ENCODE measurements at regions not wholly inside any gene's neighbourhood (a gene's known extent, or its start where the extent isn't known, plus 50 kb on each side); places are given as distances from the start of the nearest gene placed in this dataset.

DNA sequence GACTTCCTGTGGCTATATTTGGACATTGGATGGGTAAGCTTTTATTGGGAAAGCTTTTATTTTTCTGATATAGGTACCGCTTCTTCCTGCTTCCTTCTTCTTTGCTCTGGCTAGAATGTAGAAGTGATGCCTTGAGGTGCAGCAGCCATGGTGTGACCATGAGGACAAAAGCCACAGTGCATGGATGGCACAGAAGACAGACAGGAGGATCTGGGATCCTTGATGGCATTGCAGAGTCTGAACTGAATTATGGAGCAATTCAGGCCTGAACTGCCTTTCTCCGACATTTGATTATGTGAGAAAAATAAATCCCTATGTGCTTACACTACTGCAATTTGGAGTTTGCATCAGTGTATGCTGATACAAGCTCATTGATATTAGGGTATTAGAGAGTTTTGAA is 191.3 kb upstream of the CRY1 start:
- DNase-seq, result no peak

DNA sequence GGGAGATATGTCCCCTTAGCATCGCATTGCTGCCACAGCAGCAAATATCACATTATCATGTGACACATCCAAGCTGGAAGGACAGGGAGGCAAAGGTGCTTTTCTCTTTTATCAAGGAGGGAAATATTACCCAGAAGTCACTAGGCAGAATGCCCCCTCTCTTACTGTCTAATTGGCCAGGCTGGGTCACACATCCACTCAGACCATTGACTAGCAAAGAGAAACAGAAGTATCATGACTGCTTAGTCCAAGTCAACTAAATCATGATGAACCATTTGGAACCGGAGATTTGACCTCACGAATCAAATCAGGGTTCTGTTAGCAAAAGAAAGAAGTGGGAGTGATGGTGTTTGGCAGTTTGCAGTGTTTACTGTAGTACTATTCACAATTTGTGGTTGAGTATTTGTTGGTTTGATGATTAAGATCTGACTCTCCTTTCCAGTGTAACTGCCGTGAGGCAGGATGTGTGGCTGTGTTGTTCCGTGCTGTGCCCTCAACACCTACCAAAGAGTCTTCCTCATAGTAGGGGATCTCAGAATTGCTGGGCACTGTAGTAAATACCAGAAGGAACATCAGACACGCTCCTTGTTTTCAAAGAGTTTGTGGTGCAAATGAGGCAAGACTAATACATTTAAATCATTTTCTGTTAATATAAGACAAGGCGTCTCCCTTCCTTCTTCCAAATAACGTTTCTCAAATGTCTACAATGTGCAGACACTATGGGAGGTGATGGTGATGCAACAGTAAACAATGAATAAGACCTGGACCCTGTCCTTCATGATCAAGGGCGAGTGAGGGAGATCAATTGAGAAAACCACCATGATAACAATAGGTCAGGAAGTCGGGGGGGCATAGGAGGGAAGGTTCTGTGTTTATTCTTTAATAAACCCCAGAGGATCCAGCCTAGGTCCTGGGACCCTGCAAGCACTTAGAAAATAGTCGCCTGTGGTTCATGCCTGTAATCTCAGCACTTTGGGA is 194.4 kb upstream of the CRY1 start:
- DNase-seq, result peak; percentile 51

DNA sequence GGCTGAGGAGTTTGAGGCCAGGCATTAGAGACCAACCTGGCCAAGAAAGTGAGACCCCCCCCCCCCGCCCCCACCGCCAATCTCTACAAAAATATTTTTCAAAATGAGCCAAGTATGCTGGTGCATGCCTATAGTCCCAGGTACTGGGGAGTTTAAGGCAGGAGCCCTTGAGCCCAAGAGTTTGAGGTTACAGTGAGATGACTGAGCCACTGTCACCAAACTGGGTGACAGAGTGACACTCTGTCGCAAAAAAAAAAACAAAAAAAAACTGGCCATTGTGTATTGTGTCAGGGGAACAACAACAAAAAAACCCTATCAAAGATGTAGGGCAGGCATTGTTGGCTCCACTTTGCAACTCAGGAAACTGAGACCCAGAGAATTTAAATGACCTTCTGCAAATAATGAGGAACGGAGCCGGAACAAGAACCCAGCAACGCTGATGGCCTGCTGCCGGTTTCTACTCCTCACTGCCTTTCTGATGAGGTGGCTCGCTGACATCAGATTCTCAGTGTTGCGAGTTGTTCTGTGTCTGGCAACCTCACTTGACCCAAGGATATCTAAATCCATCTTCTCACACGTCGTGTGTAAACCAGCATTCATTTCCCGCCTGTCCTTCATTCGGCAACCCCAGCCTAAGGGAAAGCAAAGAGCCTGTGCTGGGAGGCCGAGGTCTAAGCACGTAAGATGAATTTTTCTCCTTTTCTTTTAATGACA is 195.2 kb upstream of the CRY1 start:
- no peak for DNase-seq

DNA sequence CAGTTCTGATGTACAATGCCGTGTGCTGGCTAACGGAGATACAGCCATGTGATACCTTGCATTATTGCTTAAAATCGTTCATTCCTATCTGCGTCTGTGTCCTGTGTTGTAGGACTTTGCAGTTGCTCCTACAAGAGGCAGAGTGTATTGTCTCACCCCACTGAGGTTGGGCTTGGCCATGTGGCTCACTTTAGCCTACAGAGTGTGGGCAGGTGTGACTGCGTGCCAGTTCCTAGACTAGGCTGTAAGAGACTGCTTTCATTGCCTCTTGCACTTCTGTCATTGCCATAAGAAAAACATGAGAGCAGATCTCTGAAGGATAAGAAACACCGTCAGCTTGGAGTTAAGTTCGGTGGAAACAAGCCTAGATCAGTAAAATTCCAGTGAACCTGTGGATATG is 197.7 kb upstream of the CRY1 start:
- no peak for DNase-seq

DNA sequence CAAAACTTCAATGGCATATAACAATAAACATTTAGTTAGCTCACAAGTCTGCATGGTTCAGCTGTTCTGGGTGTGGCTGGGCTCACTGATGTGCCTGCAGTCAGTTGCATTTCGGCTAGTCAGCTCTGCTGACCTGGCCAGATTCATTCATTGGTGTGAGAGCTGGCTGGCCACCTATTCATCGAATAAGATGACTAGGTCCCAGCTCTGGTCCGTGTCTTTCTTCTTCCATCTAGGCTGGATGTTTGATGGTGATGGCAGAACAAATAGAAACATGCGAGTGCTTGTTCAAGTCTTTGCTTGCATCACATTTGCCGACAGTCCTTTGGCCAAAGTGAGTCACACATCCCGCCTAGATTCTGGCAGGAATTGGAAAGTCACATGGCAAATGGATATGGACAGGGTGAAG is 203.3 kb upstream of the CRY1 start:
- no peak for DNase-seq

DNA sequence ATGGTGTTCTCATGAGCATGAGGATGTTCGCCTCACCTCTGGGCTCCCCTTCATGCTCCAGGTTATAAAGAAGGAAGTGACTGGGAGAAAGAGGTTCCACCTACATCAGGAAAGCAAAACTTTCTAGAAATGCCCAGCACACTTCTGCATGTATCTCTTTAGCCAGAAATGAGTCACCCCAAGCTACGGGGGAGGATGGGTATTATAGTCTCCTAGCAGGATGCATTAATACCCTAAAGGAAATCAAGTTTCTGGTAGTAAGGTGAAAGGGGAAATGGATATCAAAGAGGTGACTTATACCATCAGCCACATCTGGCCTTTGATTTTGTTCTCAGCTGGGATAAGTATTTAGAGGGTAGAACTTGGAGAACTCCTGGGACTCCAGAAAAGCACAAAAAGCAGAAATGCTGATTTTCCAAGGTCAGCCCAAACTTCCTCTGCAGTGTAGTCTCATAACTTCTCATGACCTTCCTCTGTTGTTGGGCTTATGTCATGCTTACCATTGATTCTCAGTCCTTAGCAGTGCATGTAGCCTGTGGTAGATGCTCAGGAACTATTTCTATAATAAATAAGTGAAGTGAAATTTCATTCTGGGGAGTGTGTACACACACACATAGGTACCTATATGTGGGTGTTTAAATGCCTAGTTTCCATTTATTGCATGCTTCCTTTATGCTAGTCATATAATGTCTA is 209.4 kb upstream of the CRY1 start:
- no peak for DNase-seq

DNA sequence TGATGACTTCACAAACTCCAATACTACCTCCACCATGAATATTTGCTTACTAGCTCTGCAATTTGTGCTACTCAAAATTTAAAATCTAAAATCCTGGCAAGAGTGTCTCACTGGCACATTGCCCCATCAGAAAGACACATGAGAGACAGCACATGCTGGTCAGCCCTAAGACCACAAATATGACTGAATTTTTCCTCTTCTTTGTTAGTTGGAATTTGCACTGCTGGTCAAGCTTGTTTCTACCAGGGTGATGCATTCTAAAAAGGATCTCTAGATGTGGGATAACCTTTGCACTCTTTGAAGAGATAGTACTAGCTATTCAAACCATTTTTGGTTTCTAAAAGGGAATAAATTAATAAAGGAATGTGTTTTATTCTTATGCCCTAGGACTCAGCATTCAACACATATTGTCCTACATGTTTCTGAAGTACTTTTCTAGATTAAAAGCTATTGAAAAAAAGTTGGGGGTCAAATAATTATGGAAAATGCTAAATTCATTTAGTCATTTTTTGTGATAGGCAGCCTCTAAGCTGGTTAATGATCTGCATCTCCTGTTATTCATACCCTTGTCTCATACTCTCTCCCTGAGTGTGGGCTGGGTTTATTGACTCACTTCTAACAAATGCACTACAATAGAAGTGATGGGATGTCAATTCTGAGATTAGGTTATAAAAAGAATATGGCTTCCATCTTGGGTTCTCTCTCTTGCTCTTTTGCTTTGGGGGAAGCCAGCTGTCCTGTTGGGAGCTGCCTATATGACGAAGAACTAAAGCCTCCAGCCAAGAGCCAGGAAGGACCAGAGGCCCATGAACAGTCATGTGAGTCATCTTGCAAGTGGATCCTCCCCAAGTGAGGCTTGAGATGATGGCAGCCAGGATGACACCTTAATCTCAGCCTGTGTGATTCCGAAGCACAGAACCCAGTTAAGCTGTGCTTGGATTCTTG is 211.5 kb upstream of the CRY1 start:
- DNase-seq, result no peak

DNA sequence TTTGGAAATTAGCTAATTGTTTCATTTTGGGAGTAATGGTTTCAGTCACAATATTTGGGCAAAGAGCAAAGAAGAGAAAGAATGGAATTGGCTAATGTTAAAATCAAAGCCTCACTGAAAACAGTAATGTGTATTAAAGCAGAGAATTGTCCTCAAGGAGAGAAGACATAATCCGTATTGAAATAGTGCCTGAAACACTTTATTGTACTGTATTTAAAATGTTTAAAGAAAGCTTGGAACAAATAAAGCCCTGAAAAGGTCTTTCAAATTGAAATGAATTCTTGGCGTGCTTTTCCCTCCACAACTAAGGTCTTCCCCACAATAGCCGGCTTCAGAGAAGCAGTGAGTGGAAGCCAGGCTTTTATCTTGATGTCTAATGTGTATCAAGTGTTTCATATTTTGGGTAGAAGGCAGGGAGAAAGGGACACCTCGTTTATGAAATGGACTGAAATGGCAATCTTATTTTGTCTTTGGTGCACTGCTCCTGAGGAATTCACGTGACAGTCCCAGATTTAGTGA is 212.9 kb upstream of the CRY1 start:
- DNase-seq, result no peak

DNA sequence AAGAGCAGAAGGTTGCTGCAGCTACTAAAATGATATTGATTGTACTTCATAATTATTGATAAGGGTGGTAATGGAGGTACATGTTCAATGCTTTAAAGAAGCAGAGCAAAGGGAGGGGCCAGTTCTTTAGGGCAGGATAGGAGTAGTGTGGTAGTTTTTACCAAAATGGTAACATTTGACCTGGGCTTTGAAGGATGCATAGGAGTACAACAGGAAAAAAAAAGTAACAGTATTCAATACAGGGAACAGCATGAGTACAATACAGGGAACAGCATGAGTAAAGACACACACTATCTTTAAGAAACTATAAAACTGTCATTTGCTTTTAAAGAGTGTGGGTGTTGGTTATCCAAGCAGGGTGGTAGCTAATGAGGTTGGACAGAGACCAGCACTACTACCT is 215.0 kb upstream of the CRY1 start:
- no peak for DNase-seq

DNA sequence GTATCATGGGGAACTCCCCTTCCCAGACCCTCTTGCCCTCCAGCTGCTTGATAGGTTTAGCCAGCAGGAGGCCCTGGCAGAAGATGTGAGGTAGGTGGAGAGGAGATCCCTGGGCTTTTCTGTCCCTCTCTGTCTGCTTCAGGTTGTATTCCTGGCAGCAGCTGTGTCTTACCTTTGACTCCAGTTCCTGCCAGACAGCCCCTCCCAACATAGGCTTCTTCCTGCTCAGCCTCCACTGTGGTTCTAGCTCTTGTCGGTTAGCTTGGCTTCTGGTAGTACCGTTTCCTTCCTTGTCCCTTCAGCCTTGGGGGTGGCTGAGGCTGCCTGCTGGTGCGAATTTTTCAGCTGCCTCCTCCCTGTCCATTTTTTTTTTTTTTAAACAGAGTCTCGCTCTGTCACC is 215.7 kb upstream of the CRY1 start:
- no peak for DNase-seq

DNA sequence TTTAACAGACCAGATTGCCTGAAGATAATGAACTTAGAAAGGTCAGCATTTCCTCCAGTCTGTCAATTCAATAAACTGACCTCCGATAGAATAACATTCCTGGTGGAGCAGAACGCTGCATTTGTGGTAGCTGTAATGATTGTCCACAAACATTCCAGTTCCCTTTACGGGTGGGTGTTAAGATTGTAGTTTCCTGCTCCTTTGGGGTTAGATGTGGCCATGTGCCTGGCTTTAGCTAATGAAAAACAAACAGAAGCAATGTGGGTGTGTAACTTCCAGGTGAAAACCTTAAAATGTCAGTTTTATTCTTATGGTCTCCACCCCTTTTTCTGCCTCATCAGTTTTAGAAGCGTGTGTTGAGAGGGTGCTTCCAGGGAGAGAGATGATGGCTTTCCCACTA is 217.3 kb upstream of the CRY1 start:
- DNase-seq, result no peak

DNA sequence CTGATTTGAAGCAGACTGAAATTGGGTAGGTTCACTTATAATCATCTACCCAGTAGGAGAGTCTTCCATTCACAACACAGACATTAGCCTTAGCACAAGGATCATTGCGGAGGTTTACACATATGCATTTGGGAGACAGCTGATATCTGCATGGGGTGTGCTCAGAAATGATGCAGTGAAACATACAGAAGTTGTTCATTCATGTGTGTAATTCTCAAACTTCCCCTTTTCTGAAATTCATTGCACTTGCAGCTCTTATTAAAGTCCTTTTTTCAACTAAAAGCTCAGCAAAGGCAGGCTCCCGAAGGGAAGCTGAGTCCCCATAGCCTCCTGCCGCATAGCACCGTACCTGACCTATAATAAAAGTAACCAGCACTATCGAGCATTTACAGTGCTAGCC is 218.3 kb upstream of the CRY1 start:
- DNase-seq, result no peak

DNA sequence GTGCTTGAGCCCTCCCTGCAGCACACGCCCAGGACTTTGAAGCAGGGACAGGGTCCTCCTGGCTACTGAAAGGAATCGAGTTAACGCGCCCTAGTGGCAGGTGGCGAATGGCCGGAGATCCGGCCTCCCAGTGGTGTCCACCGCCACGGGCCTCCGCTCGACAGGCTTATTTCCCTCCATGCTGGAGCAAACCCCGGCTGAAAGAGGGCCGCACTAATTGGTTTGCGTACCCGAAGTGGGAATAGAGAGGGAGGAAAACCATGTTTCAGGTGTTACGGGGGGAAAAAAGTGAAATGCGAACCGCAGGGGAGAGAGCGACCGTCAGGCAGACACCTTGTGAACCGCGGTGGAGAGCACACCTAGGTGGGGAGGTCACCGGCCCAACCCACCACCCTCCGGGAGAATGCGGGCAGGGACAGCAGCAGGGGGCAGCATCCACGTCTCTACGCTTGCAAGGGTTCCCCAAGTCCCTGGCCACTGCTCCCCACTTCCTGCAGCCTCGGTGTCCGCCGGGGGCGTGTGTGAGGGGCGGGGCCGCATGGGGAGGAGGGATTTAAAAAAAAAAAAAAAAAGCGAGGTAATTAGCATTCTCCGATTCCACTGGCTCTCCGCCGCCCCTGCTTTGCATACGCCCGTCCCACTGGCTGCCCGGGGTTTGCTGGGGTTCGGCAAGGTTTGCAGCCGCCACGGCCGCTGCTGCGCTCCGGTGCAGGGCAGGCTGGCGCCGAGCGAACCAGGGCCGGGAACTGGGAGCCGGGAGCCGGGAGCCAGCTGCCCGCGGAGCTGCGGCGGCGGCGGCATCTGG is 224.6 kb upstream of the CRY1 start:
- DNase-seq, result peak; percentile 89

DNA sequence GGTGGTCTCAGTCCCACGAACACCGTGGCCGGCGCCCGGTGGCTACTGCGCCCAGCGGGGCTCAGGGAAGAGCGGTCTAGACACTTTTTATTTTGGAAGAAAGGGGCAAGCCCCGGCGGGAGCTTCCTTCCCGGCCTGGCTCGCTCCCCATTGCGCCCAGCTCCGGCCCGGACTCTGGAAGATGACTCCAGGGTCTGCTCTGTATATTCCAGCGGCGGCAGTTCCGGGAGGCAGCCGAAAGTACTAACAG is 225.1 kb upstream of the CRY1 start:
- no peak for DNase-seq

DNA sequence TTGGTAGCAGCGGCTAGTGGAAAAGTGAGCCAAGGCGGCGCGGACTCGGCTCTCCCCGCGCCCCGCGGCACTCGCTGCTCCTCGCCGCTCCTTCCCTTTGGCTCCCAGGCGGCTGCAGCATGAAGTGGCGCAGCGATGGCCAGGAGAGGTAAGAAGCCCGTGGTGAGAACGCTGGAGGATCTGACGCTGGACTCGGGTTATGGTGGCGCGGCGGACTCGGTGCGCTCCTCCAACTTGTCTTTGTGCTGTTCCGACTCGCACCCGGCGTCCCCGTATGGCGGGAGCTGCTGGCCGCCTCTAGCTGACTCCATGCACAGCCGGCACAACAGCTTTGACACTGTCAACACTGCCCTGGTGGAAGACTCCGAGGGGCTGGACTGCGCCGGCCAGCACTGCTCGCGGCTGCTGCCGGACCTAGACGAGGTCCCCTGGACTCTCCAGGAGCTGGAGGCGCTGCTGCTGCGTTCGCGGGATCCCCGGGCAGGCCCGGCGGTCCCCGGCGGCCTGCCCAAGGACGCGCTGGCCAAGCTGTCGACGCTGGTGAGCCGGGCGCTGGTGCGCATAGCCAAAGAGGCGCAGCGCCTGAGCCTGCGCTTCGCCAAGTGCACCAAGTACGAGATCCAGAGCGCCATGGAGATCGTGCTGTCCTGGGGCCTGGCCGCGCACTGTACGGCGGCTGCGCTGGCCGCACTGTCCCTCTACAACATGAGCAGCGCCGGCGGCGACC is 225.6 kb upstream of the CRY1 start:
- DNase-seq, result peak; percentile 20

DNA sequence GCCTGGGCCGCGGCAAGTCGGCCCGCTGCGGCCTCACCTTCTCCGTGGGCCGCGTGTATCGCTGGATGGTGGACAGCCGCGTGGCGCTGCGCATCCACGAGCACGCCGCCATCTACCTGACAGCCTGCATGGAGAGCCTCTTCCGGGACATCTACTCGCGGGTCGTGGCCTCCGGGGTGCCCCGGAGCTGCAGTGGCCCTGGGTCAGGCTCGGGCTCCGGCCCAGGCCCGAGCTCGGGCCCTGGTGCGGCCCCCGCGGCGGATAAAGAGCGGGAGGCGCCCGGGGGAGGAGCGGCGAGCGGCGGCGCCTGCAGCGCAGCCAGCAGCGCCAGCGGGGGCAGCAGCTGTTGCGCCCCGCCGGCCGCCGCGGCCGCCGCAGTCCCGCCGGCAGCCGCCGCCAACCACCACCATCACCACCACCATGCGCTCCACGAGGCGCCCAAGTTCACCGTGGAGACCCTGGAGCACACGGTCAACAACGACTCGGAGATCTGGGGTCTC is 226.2 kb upstream of the CRY1 start:
- DNase-seq, result peak; percentile 16

DNA sequence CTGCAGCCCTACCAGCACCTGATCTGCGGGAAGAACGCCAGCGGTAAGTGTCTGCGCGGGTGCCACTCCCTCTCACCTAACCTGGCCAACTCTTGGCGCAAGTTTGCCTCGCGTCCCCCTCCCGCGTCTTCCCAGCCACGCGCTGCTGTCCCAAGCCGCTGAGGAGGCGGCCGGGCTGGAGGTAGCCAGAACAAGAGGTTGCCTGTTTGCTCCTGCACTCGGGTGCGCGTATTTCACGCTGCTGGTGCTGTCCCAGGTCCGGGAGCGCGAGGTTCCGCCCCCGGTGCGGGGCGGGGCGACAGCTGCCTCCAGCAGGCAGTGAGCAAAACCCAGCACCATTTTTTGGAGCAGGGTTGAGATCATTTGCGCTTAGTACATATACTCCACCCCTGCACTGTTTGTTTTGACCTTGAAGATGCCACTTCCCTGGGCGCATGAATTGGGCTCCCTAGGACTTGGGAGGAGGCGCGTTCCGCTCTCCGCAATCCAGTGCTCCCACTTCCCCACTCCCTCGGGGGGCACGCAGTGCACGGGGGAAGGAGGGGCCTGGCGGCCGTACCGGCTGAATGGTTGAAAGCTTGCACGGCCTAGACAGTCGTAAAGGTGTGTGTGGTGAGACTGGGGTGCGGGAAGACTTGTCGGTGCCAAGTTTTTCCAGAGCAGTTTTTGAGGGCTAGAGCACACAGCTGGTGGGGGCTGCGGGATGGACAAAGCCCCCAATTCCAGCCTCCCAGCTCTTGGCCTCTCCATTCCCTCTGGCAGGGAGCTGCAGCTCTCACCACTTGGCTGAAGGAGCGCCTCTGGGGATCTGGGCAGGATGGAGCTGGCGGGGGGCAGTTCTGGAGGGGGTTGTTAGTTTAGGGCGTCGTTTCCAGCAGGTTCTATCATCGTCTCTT is 226.9 kb upstream of the CRY1 start:
- peak; percentile 85 for DNase-seq

DNA sequence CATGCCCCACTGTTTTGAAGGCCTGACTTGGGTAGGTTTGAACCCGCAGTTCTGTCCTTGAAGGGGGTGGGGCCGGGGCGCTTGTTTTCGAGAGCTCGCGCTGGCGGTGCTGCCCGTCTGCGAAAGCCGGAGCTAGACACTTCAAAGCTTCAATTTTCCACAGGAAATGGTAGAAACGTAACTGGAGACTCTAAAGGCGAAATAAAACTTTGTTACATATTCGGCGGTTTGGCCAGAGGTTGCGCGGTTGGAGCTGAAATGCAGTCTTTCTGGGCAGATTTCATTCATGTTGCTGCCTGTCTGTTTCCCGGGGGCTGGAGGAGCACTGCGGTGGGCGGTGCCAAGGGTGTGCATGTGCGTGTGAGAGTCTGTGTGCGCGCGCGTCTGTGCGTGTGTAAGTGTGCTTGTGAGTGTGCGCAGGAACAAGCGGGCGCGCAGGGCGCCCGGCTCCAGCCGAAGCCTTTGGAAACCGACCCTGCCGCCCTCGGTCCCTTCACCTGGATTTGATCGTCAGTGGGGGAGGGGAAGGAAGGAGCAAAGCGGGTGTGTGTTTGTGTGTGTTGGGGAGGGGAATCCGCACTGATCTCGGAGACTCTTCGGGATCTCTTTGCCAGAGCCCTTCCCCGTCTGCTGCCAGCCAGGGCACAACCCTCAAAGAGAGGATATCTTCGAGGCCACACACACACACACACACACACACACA is 227.7 kb upstream of the CRY1 start:
- DNase-seq, result peak; percentile 70

DNA sequence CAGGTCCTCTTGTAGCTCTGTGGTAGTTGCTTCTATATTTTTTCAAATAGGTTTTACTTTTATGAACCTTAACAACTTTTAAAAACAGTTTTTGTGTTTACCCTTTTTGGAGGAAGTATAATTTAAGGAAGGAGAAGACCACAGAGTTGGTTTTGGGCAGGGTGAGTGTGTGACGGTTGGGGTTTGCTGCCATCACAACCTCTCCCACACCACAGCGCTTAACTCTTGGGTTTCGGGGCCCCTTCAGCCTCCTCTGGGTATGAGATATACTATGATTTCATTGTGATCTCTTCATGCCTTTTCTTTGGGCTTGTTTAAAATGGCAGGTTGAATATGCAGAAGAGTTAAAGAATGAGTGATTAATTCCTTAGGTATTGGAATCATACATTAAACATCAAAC is 228.7 kb upstream of the CRY1 start:
- peak; percentile 70 for DNase-seq
